Ramos (cell line): ENCODE measurements at regions not wholly inside any gene's neighbourhood (a gene's known extent, or its start where the extent isn't known, plus 50 kb on each side); places are given as distances from the start of the nearest gene placed in this dataset.

ENCODE experiments used
- in situ Hi-C: fragments of 300-500 bp; cut with MboI; formaldehyde crosslinking; loops from one replicate; pipeline ENCODE4 v1.14.3; 2022; ENCODE audit warnings: low sequenced_read_pairs; ENCODE audit not compliant: unreplicated experiment

DNA sequence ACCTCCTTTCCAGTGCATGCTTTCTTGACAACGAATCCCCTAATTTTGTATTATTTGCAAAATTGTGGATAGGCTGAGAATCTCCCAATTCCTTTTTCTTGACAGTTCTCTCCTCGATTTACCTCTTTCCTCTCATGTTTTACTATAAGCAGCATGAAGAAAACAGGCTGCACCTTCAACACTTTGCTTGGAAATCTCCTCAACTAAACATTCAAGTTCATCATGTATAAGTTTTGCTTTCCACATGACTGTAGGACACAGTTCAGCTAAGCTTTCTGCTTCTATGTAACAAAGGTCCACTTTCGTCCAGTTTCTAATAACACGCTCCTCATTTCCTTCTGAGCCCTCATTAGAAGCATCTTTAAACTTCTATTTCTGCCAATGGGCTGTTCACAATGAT is 199.0 kb upstream of the NLRP1 start:
- in situ Hi-C loops: no loop called here

DNA sequence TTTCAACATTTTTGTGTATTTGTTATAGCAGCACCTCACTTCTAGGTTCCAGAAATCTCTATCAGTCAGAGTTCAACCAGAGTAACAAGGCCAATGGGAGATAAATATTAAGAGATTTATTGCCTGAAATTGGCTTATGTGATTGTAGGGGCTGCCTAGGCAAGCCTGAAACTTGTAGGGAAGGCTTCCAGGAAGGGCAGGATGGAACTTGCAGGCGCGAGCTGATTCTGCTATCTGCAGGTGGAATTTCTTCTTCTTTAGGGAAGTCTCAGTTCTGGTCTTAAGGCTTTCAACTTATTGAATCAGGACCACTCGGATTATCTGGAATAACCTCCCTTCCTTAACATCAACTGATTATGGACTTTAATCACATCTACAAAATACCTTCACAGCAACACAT is 199.5 kb upstream of the NLRP1 start:
- in situ Hi-C loops: no loop called here

- in situ Hi-C loops: no loop called here
Observed at GRCh38 chr17:5784791-5785190, 200.5 kb upstream of the NLRP1 start.

DNA sequence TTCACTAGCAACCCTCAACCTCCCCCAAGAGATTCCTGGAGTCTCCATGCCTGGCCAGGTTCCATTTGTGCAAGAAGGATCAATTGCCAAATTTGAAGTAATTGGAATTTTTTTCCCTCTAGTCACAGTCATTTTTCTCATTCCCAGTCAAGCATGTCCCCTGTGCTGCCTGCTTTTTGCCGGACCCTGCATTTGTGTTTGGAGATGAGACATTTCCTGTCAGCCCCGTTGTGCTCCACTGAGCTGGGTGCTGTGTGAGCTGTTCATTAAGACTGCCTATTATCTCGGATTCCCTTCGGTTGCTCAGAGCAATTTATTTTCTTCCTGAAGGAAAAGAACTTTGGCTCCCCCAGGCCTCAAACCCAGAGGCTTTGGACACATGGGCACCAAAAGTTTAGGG is 201.0 kb upstream of the NLRP1 start:
- in situ Hi-C loops: no loop called here

DNA sequence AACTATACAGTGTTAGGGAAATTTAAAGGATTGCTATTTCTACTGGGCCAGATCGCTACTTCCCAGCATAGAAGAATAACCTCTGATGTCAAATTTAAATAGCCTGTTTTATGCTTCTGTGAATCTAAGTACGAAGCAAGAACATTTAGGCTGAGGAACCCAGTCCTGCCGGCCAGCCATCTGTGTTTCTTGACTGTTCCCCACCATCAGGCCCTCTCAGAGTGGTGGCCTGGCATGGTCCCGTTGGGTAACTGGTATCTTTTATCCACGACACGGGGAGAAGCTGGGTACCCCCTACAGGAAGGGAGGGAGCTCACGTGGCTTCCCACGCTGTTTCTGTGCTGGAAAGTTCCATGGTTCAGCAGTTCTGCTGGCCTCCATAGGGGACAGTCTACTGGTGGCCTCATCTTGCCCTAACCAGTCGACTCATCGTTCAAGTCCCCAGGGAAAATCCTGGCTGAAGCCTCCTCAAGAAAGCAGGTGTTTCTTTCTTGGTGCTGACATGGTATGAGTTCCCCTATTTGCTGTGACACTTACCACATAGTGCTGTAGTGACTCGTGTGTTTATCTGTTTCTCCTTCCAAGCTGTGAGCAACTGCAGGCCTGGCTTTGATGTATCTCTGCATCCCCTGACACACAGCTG is 201.7 kb upstream of the NLRP1 start:
- in situ Hi-C loops: no loop called here

DNA sequence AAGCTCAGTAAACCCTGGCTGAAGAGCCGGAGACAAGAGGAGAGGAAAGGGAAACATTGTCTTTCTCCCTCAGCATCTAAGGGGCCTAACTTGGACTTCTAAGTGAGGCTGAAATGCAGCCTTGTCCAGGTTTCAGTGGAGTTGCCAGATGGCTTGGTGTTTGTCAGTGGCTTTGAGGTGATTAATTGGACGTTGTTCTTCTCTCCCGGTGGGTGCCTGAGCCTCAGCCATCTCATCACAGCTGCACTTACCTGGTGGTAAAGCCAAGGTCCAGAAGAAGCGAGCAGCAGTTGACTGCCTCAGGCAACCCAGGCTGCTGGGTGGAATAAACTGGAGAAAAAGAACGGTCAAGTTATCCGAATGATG is 202.2 kb upstream of the NLRP1 start:
- in situ Hi-C loops: no loop called here

- in situ Hi-C loops: no loop called here
Observed at GRCh38 chr17:5788266-5788900, 204.1 kb upstream of the NLRP1 start.

DNA sequence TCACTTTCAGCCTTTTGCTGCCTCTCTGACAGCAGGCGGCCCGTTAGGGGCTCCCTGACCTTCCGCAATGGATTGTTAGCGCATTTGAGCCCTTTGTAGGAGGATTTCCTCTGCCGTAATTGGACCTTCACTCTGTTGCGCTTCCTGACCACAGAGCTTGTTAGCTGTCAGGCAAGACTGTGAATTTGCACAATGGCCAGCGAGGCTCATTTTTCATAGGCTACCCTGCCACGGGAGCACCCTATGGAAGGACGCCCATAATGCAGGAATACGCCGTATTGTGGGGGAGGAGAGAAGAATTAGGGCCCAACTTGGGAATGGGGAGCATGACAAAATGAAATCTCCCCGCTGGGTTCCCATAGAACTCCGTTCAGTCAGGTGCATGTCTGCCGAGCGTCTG is 205.2 kb upstream of the NLRP1 start:
- in situ Hi-C loops: no loop called here

GRCh38 chr17:5793157-5793556 is 208.8 kb upstream of the NLRP1 start:
- in situ Hi-C loops: no loop called here

DNA sequence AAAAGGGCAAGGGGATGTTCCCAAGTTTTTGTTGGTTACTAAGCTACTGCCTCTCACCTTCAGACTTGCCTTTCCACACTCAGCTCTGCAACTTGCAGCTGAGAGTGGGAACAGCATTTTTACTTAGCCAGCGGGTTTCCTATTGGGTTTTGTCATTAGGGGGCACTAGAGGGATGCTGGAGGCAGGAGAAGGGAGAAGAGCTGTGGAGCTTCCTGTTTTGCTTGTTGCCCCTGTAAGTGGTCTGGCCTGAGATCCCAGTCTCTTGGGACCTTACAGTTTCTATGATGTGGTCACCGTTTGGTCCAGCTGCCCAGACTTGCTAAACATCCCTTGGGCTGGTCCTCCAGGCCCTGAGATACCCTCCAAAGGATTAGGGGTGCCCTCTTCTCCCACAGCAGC is 209.6 kb upstream of the NLRP1 start:
- in situ Hi-C loops: no loop called here

DNA sequence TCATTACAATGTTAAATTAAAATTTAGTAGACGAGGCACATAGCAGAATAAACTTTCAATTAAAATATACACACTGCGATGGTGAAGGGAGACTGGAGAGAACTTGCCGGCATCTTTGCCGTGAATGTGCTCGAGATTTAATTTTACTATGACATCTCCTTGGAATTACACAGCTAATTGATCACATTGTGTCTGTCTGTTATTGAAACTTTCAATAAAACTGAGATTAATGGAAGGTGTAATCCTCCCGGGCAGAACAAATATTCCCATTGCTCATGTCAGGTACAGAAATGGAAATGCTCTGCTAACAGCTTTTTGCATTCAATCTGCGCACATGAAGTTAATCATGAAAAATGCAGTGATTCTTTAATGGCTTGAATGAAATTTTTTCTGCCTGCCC is 210.1 kb upstream of the NLRP1 start:
- in situ Hi-C loops: no loop called here

DNA sequence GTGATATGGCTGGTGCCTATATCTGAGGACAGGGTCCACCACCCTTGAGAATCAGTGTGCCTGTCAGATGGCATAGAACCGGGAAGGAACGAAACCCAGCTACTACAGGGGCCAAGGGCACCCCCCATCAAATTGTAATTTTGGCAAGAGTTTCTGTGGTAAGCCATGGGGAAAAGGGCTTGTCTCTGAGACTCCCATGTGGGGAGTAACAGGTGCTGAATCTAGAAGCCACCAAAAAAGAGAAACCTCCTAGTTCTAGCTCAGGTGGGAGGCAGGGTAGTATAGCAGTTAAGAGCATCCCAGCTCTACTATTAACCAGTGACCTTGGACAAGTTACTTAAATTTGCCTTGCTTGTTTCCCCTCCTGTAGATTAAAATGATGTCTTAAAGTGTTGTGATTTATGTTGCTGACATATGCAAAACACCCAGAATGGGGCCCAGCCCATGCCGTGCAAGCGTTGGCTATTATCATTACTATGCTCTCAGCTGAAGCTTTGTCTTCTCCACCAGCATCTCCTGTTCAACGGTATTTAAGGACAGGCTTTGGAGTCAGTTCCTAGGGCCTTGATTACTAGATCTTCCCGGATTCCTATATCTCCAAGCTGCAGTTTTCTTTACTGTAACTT is 210.7 kb upstream of the NLRP1 start:
- in situ Hi-C loops: no loop called here

DNA sequence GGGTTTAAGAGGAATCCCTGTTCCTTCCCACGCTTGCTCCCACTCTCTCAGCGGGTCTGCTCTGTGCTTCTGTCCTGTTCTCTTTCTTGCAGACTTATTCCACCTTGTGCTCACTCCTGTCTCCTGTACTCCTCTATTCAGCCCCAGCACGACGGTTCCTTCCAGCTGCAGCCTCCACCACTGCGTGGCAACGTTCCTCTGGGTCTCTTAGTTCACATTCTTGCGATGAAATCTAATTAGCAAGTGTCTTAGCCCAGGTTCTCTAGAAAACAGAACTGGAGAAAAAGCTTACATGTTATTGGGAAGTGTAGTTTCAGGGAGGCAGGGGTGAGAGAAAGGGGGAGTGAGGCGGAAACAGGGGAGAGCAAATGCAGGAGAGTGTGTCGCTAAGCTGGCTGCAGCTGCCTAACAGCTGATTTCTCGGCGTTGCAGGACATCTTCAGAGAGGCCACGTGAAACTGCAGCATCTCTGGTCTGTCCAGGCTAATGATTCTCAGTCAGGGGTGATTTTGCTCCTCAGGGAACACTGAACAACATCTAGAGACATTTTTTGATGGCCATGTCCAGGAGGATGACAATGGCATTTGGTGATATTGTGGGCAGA is 213.2 kb upstream of the NLRP1 start:
- in situ Hi-C loops: no loop called here

GRCh38 chr17:5798094-5798493 is 213.8 kb upstream of the NLRP1 start:
- in situ Hi-C loops: no loop called here

GRCh38 chr17:5800131-5800530 is 215.8 kb upstream of the NLRP1 start:
- in situ Hi-C loops: no loop called here

DNA sequence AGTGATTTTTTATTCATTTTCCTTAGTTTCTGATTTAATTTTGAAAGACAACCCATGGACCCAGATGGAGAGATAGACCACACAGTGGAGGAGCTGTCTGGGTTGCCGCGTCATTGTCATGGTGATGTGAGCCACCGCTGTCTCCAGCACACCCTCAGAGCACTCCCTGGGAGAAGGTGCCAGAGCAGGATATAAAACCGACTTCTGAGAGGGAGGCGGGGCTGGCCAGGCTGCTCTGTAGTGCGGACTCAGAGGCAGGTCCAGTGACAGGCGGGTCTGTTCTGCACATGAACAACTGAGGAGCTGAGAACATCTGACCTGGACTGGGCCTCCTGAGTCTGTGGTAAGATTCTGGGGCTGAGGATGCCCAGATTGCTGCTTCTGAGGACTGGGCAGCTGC is 216.3 kb upstream of the NLRP1 start:
- in situ Hi-C loops: no loop called here

DNA sequence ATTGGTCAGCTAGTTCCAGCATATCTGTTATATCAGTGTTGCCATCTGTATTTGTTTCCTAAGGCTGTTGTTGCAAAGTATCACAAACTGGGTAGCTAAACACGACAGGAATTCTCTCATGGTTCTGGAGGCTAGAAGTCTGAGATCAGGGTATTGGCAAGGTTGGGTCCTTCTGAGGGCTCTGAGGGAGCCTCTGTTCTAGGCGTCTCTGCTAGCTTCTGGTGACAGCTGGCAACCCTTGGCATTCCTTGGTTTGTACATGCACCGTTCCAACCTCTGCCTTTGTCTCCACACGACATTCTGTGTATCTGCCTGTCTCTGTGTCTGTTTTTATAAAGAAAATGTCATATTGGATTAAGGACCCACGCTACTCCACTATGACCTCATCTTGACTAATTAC is 219.9 kb upstream of the NLRP1 start:
- in situ Hi-C loops: no loop called here

- in situ Hi-C loops: no loop called here
Observed at GRCh38 chr17:5809056-5809455, 224.7 kb upstream of the NLRP1 start.

DNA sequence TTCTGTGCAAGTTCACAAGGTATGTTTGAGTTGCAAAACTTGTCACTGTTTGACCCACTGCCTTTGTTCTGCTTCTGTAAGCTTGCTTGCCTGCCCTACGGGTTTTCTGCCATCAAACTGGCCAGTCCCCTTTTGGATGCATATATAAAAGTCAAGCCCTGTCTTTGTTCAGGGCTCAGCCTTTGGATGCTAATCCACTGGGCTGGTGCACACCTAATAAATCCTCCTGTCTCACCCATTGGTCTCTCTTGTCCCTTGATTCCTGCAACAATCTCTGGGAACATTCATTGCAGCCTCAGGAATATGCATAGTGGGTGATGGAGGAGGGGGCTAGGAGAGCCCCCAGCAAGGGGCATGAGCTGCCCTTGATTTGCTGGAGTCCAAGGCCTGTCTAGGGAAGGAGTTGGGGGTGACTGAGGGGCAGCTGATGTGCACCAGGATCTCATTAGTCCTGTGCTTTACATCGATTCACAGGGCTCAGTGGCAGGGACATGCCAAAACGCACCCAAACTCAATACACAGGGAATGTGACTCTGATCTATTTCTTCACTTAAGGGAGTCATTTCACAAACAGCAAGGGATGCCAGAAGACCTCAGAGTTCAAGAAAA is 225.4 kb upstream of the NLRP1 start:
- in situ Hi-C loops: no loop called here

DNA sequence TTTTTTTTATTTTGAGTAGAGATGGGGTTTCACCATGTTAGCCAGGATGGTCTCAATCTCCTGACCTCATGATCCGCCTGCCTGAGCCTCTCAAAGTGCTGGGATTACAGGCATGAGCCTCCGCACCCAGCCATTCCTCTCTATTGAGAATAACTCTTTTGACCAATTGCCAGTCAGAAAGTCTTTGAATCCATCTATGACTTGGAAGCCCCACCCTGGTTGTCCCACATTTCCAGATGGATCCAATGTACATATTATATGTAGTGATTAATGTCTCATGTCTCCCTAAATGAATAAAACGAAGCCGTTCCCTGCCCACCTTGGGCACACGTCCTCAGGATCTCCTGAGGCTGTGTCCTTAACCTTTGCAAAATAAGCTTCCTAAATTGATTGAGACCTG is 228.3 kb upstream of the NLRP1 start:
- in situ Hi-C loops: no loop called here

- in situ Hi-C loops: no loop called here
Observed at GRCh38 chr17:5813357-5813756, 229.0 kb upstream of the NLRP1 start.
